WTC11 (cell line): ENCODE measurements at regions not wholly inside any gene's neighbourhood (a gene's known extent, or its start where the extent isn't known, plus 50 kb on each side); places are given as distances from the start of the nearest gene placed in this dataset.

Source experiments
- ATAC-seq: fragments of 200-7000 bp; cut with Tn5 transposase; 2 replicates; pipeline ENCODE4 v1.10.0; 2021; ENCODE audit warnings: mild to moderate bottlenecking, moderate library complexity
- CTCF ChIA-PET: fragments of 300-600 bp; sonication (Branson Sonifier 250); formaldehyde crosslinking; loops from one replicate; lab custom pipeline; 2021; ENCODE audit warnings: antibody characterized with exemption; lab: Charles Lee
- POLR2A ChIA-PET: fragments of 350-600 bp; sonication (Branson Sonifier 250); formaldehyde crosslinking; loops from one replicate; lab custom pipeline; 2021; ENCODE audit warnings: antibody characterized with exemption; lab: Charles Lee
- DNase-seq: peaks from one replicate; pipeline ENCODE4 v3.0.0; 2021; ENCODE audit warnings: low spot score
- H3K27ac Mint-ChIP-seq: 2 replicates; pipeline ENCODE4 v1.8.0; 2021; ENCODE audit warnings: mixed read lengths
- H3K27me3 Mint-ChIP-seq: 2 replicates; pipeline ENCODE4 v1.8.0; 2021; ENCODE audit warnings: low read depth, mild to moderate bottlenecking, moderate library complexity, mixed read lengths
- H3K36me3 Mint-ChIP-seq: 2 replicates; pipeline ENCODE4 v1.8.0; 2021; ENCODE audit warnings: mixed read lengths
- H3K4me1 Mint-ChIP-seq: 2 replicates; pipeline ENCODE4 v1.8.0; 2022; ENCODE audit warnings: mixed read lengths
- H3K4me3 Mint-ChIP-seq: 2 replicates; pipeline ENCODE4 v1.8.0; 2021; ENCODE audit warnings: mild to moderate bottlenecking, moderate library complexity, mixed read lengths
- H3K9me3 Mint-ChIP-seq: 2 replicates; pipeline ENCODE4 v1.8.0; 2021; ENCODE audit warnings: mixed read lengths
- ATF2 ChIP-seq: sonication (generic); formaldehyde crosslinking; IDR thresholded peaks from 2 replicates; pipeline ENCODE4 v1.8.1; 2022; ENCODE audit warnings: low read depth, missing genetic modification reagents, borderline replicate concordance
- CREB1 ChIP-seq: sonication (generic); formaldehyde crosslinking; IDR thresholded peaks from 2 replicates; pipeline ENCODE4 v1.8.0; 2023; ENCODE audit warnings: mild to moderate bottlenecking, missing genetic modification reagents
- ESRRA ChIP-seq: sonication (generic); formaldehyde crosslinking; IDR thresholded peaks from 2 replicates; pipeline ENCODE4 v1.8.1; 2022; ENCODE audit warnings: mild to moderate bottlenecking, missing genetic modification reagents, borderline replicate concordance
- FOXK1 ChIP-seq: sonication (generic); formaldehyde crosslinking; IDR thresholded peaks from 2 replicates; pipeline ENCODE4 v1.8.0; 2022; ENCODE audit warnings: mild to moderate bottlenecking, moderate library complexity, missing genetic modification reagents
- JUN ChIP-seq: sonication (generic); formaldehyde crosslinking; IDR thresholded peaks from 2 replicates; pipeline ENCODE4 v1.8.0; 2023; ENCODE audit warnings: mild to moderate bottlenecking, missing genetic modification reagents
- NFE2L1 ChIP-seq: sonication (generic); formaldehyde crosslinking; IDR thresholded peaks from 2 replicates; pipeline ENCODE4 v1.8.1; 2023; ENCODE audit warnings: missing genetic modification reagents
- NR3C1 ChIP-seq: sonication (generic); formaldehyde crosslinking; conservative IDR thresholded peaks from 2 replicates; pipeline ENCODE4 v1.8.1; 2023; ENCODE audit warnings: low read depth, mild to moderate bottlenecking, missing genetic modification reagents
- PRRX2 ChIP-seq: fragments of 250-450 bp; sonication (Bioruptor Pico); IDR thresholded peaks from 2 replicates; pipeline ENCODE4 v1.8.0; 2021; ENCODE audit warnings: mild to moderate bottlenecking
- ZNF281 ChIP-seq: sonication (generic); formaldehyde crosslinking; IDR thresholded peaks from 2 replicates; pipeline ENCODE4 v1.8.0; 2023; ENCODE audit warnings: mild to moderate bottlenecking, missing genetic modification reagents
- ZNF396 ChIP-seq: fragments of 250-450 bp; sonication (Bioruptor Pico); IDR thresholded peaks from 2 replicates; pipeline ENCODE4 v1.8.0; 2021; ENCODE audit warnings: mild to moderate bottlenecking, moderate library complexity, borderline replicate concordance
- ZNF532 ChIP-seq: fragments of 250-450 bp; sonication (Bioruptor Pico); IDR thresholded peaks from 2 replicates; pipeline ENCODE4 v1.9.0; 2021; ENCODE audit warnings: mild to moderate bottlenecking, borderline replicate concordance
- TF ChIP-seq, protein P1 (sequence below): sonication (generic); formaldehyde crosslinking; IDR thresholded peaks from 2 replicates; pipeline ENCODE4 v1.8.0; 2022; ENCODE audit warnings: mild to moderate bottlenecking, missing genetic modification reagents
- TF ChIP-seq, protein P2 (sequence below): sonication (generic); formaldehyde crosslinking; IDR thresholded peaks from 2 replicates; pipeline ENCODE4 v1.8.0; 2022; ENCODE audit warnings: mild to moderate bottlenecking, missing genetic modification reagents
- TF ChIP-seq, protein P3 (sequence below): fragments of 200-600 bp; IDR thresholded peaks from 2 replicates; pipeline ENCODE4 v1.8.0; 2022; ENCODE audit warnings: antibody characterized with exemption

DNA sequence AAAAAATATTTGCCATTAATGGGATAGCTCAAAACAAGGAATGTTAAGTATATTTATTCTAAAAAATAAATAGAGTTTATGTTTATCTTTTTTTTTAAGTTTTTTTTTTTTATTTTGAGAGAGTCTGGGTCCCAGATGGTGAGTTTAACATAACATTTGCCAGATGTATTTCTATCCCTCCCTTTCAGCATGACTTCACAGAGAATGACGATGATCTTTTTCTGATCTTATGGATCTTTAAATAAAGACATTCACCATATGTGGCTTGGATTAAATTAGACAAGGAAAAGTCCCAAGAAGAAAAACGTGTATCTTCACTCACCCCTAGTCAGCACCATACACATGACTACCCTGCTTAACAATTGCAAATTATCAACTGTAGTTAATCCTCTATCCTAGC, 839.8 kb upstream of the CNTN5 start (continued):
- TF ChIP-seq JUN (CRISPR knock-in tag), result no peak
- TF ChIP-seq ZNF396 (CRISPR knock-in tag), result no peak
- TF ChIP-seq FOXK1 (CRISPR knock-in tag), result no peak
- no peak for TF ChIP-seq ATF2 (CRISPR knock-in tag)

DNA sequence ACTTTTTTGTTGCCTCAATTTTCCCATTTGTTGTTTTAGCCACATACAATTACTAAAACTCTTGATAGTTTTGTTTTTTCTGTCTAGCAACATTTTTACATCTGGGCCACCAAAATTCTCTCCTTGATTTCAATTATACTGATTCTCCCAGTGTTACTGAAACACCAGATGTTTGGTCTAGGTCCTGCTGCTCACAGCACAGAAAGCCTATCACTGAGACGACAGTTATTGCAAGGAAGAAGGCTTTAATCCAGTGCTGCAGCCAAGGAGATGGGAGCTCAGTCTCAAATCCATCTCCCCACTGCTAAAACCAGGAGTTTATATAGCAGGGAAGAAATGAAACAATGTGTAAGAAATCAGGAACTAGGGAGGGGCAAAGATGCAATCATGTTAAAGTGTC, 837.7 kb upstream of the CNTN5 start:
- H3K4me1 Mint-ChIP-seq, result no peaks in the 10 kb centered on the region

More for the DNA sequence above, 837.7 kb upstream of the CNTN5 start:
- Mint-ChIP-seq H3K4me3 (no peak overlapping the region), H3K27ac (no peak overlapping the region), H3K27me3 (no peaks in the 10 kb centered on the region; the same call in 1 of the 2 replicates), H3K9me3 (peaks cover 36% of the 10 kb centered on the region), H3K36me3 (peaks cover 21% of the 10 kb centered on the region)
- ChIA-PET POLR2A (no interaction called here), CTCF (no interaction called here)
- TF ChIP-seq ZNF532 (CRISPR knock-in tag) (no peak), CREB1 (no peak), NR3C1 (no peak), PRRX2 (CRISPR knock-in tag) (no peak), FOXK1 (CRISPR knock-in tag) (no peak), ESRRA (CRISPR knock-in tag) (no peak), NFE2L1 (CRISPR knock-in tag) (no peak), ZNF281 (no peak)
- TF ChIP-seq, protein P1, sequence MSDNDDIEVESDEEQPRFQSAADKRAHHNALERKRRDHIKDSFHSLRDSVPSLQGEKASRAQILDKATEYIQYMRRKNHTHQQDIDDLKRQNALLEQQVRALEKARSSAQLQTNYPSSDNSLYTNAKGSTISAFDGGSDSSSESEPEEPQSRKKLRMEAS, result no peak
- TF ChIP-seq, protein P2, sequence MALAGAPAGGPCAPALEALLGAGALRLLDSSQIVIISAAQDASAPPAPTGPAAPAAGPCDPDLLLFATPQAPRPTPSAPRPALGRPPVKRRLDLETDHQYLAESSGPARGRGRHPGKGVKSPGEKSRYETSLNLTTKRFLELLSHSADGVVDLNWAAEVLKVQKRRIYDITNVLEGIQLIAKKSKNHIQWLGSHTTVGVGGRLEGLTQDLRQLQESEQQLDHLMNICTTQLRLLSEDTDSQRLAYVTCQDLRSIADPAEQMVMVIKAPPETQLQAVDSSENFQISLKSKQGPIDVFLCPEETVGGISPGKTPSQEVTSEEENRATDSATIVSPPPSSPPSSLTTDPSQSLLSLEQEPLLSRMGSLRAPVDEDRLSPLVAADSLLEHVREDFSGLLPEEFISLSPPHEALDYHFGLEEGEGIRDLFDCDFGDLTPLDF, result no peak
- TF ChIP-seq, protein P3, sequence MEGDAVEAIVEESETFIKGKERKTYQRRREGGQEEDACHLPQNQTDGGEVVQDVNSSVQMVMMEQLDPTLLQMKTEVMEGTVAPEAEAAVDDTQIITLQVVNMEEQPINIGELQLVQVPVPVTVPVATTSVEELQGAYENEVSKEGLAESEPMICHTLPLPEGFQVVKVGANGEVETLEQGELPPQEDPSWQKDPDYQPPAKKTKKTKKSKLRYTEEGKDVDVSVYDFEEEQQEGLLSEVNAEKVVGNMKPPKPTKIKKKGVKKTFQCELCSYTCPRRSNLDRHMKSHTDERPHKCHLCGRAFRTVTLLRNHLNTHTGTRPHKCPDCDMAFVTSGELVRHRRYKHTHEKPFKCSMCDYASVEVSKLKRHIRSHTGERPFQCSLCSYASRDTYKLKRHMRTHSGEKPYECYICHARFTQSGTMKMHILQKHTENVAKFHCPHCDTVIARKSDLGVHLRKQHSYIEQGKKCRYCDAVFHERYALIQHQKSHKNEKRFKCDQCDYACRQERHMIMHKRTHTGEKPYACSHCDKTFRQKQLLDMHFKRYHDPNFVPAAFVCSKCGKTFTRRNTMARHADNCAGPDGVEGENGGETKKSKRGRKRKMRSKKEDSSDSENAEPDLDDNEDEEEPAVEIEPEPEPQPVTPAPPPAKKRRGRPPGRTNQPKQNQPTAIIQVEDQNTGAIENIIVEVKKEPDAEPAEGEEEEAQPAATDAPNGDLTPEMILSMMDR, result no peak
- ATAC-seq (no peak), DNase-seq (no peak)
